Muscle of leg (tissue), 3 donors: ENCODE measurements at regions not wholly inside any gene's neighbourhood (a gene's known extent, or its start where the extent isn't known, plus 50 kb on each side); places are given as distances from the start of the nearest gene placed in this dataset.
A peak's percentile ranks its signal among the peaks of the same experiment; 100 is the strongest.
"Not testable (repeated sequence)": the region's sequence is repeated elsewhere in the genome, so short reads cannot be mapped to it uniquely, and the experiment has no call there.

Experiments used
- DNase-seq: peaks from one replicate; pipeline ENCODE4 v3.0.0; 2013
- H3K27ac ChIP-seq: one replicate; pipeline ENCODE4 v1.5.1; 2013; ENCODE audit warnings: mild to moderate bottlenecking, low read length, control low read depth
- H3K27me3 ChIP-seq: one replicate; pipeline ENCODE4 v1.6.1; 2013; ENCODE audit warnings: low read length; ENCODE audit not compliant: control insufficient read depth, insufficient read depth
- H3K36me3 ChIP-seq: one replicate; pipeline ENCODE4 v1.6.1; 2013; ENCODE audit warnings: low read length; ENCODE audit not compliant: control insufficient read depth, insufficient read depth
- H3K4me1 ChIP-seq: one replicate; pipeline ENCODE4 v1.6.1; 2013; ENCODE audit warnings: low read length; ENCODE audit not compliant: control insufficient read depth, insufficient read depth
- H3K4me3 ChIP-seq: one replicate; pipeline ENCODE4 v1.5.1; 2013; ENCODE audit warnings: low read length, control low read depth
- H3K9me3 ChIP-seq: replicated peaks from 2 replicates; pipeline ENCODE4 v1.6.1; 2013; ENCODE audit warnings: low read depth, low read length; ENCODE audit not compliant: control insufficient read depth
- WGBS: methylation state at CpG from one replicate; pipeline ENCODE4 v1.1.5; 2013; ENCODE audit warnings: missing lambda C conversion rate; ENCODE audit not compliant: insufficient coverage; 5-methylcytosine and 5-hydroxymethylcytosine counted together

DNA sequence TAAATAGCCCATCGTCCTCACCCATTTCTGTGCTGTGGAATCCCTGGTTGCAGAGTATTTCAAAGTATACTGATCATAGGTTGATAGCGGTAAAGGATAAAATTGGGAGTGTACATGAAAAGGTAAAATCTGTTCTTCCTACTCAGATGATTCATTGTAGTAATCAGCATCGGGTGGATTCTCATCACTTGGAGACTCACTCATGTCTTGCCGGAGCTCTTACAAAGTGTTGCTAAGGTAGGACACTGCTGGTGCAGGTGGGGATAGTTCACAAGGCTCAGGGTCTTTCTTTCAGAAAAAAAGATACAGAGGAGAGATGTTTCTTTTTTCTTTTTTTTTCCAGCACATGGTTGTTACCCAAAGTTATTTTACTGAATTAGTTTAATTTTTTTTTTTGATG lies 84.8 kb downstream of the MTNR1B start:
- H3K27ac ChIP-seq: no peak overlapping the region
- no peaks in the 10 kb centered on the region for H3K4me1 ChIP-seq
- no peaks in the 10 kb centered on the region for H3K9me3 ChIP-seq
- WGBS: 90% methylated on average over 2 of the region's 4 CpGs
- H3K36me3 ChIP-seq: no peaks in the 10 kb centered on the region
- no peaks in the 10 kb centered on the region for H3K27me3 ChIP-seq
- no peak overlapping the region for H3K4me3 ChIP-seq
- DNase-seq: no peak

DNA sequence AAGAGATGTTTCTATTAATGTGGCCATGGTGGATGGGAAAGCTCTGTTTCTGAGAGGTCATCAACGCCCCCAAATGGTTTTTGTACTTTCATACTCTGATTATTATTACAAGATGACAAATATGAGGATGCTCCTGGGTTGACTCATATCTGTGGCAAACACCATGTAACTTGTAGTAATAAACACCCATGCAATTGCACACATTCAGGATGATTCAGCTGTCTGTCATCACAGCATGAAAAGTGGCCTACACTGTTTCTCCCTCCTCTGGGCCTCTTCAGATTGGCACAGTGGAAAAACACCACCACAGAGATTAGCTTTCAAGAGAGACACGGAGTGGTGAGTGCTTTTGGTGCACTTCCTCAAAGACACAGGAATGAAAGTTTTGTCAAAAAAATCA lies 85.4 kb downstream of the MTNR1B start:
- no peak overlapping the region for H3K27ac ChIP-seq
- no peak for DNase-seq
- no peaks in the 10 kb centered on the region for H3K27me3 ChIP-seq
- no peaks in the 10 kb centered on the region for H3K4me1 ChIP-seq
- H3K4me3 ChIP-seq: no peak overlapping the region
- WGBS: no CpG with 5 or more reads among the region's 2 CpGs
- no peaks in the 10 kb centered on the region for H3K9me3 ChIP-seq
- H3K36me3 ChIP-seq: no peaks in the 10 kb centered on the region

DNA sequence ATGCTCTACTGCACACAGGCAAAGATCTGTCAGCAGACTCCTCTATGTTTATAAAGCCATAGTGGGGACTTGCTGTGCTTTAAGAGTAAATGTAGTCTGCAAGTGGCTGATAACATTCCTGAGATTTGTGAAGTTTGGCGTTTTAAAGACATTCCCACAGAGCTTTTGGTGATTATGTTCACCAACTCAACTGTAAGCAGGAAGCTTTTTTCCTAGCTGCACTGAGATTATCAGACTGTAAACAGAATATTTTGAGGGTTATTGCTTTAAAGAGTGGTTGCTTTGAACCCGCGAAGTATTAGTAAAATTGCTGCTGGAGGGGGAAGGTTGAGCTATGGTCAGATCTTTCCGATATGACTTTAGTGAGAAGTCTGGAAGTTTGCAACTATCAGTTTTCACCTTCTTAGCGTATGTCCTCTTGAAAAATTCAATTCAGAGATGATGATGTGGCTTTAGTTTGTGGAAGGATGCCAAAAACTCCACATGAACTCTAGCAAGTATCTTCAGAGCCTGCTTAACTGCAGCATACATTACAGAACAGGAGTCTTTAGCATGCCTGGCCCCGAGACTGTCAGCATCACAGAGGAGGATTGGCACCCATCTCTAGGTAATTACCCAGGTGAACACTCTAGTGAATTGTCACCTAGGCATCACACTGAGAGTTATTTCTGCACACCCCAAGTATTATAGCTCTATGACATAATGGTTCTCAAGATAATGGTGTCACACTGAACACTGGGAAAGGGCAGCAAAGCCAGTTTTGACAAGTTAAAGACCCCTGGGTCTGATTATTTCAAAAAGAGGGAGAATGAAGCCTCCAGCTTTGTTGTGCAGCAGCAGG lies 89.9 kb downstream of the MTNR1B start:
- H3K4me3 ChIP-seq: no peak overlapping the region
- no peaks in the 10 kb centered on the region for H3K36me3 ChIP-seq
- H3K27me3 ChIP-seq: no peaks in the 10 kb centered on the region
- H3K27ac ChIP-seq: no peak overlapping the region
- no peaks in the 10 kb centered on the region for H3K4me1 ChIP-seq
- peak; percentile 77 for DNase-seq
- H3K9me3 ChIP-seq: no peaks in the 10 kb centered on the region
- WGBS: 20% methylated on average over 3 of the region's 6 CpGs

DNA sequence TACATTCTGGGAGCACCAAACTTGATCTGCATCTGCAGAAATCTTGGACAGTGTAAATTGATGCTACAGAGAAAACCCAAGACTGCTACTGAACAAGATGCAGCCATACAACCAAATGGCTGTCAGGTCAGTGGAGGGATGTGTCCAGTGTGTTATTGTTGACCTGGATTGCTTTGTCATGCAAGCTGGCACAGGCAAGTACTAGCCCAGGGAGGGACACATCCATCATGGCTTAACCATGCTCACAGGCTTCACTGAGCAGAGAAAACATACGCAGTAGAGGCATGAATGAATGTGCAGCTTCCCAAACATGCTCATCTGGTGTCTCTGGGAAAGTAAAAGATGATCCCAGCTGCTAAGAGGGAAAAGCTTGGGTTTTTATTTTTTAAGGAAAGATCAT lies 93.6 kb downstream of the MTNR1B start:
- WGBS: no CpG with 5 or more reads among the region's 1 CpG
- DNase-seq: no peak
- Histone ChIP-seq H3K27ac (no peak overlapping the region), H3K27me3 (no peaks in the 10 kb centered on the region), H3K36me3 (no peaks in the 10 kb centered on the region), H3K9me3 (no peaks in the 10 kb centered on the region), H3K4me3 (no peak overlapping the region), H3K4me1 (no peaks in the 10 kb centered on the region)

DNA sequence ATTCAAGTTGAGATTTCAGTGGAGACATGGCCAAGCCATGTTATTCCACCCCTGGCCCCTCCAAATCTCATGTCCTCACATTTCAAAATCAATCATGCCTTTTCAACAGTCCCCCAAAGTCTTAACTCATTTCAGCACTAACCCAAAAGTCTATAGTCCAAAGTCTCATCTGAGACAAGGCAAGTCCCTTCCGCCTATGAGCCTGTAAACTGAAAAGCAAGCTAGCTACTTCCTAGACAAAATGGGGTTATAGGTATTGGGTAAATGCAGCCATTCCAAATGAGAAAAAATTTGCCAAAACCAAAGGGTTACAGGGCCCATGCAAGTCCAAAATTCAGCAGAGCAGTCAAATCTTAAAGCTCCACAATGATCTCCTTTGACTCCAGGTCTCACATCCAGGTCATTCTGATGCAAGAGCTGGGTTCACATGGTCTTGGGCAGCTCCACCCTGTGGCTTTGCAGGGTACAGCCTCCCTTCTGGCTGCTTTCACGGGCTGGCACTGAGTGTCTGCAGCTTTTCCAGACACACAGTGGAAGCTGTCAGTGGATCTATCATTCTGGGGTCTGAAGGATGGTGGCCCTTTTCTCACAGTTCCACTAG lies 95.7 kb downstream of the MTNR1B start:
- not testable (repeated sequence) for DNase-seq, H3K4me1 ChIP-seq, H3K27me3 ChIP-seq, H3K27ac ChIP-seq, H3K4me3 ChIP-seq, H3K9me3 ChIP-seq, H3K36me3 ChIP-seq
- no CpG with 5 or more reads among the region's 2 CpGs for WGBS

DNA sequence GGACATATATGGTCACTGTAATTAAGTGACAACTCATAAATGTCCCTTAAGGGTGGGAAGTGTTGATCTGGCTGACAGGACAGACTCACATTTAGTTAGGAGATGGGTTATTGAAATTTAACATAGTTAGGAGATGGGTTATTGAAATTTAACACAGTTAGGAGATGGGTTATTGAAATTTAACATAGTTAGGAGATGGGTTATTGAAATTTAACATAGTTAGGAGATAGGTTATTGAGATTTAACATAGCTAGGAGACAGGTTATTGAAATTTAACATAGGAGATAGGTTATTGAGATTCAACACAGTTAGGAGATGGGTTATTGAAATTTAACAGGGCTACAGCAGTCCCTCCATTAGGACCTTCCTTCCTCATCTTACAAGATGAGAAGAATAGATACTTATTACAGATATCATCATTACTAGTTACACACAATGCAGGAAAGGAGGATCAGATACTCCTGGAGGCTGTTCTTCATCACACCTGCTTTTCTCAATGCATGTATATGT lies 98.5 kb downstream of the MTNR1B start:
- DNase-seq: no peak
- Histone ChIP-seq H3K27me3 (no peaks in the 10 kb centered on the region), H3K9me3 (no peaks in the 10 kb centered on the region), H3K4me3 (no peak overlapping the region), H3K4me1 (no peaks in the 10 kb centered on the region), H3K27ac (no peak overlapping the region), H3K36me3 (no peaks in the 10 kb centered on the region)

DNA sequence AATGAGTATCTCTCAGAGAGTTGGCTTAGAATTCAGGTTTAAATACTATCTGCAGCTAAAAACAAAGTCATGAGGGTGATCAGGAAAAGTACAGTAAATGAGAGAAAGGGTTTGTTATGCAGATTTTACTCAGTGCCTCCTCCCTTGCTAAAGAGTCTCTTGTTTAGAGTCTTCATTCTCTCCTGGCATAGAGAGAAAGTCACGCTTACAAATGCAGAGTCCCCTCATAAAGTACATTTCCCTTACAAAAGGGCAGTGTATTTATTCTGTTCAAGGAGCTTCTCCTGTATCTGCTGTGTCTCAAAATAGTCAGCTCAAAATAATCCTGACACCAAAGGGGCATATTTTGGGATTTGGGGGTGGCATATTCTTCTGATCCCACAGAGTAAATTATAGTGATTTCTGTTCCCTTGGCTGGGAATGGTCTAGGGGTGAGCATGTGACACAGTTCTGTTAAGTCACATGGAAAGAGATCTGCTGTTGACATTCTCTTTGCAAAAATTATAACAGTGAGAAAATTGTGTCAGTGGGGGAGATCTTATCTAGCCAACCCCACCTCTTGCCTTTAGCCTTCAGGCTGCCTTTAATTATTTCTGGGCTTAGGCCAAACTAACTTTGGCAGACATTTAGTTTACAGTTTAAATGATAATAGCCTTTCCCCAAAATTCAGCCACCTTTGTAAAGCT lies 102.9 kb downstream of the MTNR1B start:
- Histone ChIP-seq H3K27ac (no peak overlapping the region), H3K36me3 (no peaks in the 10 kb centered on the region), H3K4me3 (no peak overlapping the region), H3K27me3 (no peaks in the 10 kb centered on the region), H3K4me1 (no peaks in the 10 kb centered on the region), H3K9me3 (no peaks in the 10 kb centered on the region)
- DNase-seq: no peak
- WGBS: no CpG with 5 or more reads among the region's 1 CpG

DNA sequence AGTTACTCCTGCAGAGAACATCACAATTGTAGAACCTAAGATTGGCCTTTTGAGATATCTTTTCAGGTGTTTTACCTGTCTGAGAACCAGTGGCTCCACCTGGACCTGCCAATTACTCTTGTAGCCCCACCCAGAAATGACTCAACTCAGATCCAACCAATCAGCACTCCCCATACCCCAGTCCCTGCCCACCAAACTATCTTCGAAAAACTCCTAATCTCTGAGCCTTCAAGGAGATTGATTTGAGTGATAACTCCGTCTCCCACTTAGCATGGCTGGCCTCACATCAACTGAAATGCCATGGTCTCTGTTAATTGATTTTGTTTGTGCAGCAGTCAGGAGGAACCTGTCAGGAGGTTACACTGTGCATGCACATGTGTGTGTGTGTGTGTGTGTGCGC lies 103.6 kb downstream of the MTNR1B start:
- no peak overlapping the region for H3K27ac ChIP-seq
- whole genome bisulfite sequencing: no CpG with 5 or more reads among the region's 3 CpGs
- no peak overlapping the region for H3K4me3 ChIP-seq

DNA sequence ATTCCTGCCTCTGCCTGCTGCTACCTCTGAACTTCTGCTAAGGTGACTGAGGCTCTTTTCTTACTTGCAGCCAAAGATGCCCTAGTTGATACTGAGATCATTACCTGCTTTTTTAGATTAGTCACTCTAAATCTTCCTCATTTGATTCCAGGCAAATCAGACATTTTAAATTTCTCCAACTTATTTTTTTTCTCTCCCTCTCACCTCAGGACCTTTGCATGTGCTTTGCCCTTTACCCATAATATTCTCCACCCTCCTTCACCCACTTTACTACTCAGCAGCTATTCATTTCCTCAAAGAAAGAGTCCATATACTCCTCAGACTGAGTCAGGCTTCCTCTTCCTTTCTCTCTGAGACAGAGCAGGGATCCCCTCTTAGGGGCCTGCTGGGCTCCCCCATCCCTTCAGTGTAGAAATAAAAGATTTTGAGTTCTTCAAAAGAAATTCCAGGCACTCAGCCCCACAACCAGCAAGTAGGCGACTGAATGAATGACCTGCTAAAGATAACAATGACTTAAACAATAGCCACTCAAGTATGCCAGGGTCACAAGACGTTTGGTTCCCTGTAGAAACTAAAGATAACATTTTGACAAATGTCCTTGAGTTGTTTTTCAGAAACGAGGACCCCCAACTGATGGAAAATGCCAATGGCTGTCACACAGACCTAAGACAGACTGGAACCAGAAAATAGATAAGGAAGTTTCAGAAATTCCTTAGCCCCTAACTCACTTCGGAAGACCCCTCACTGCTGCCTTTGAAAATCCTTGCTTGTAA lies 104.2 kb downstream of the MTNR1B start:
- H3K4me1 ChIP-seq: no peaks in the 10 kb centered on the region
- DNase-seq: no peak
- H3K27ac ChIP-seq: no peak overlapping the region
- H3K9me3 ChIP-seq: no peaks in the 10 kb centered on the region
- H3K4me3 ChIP-seq: no peak overlapping the region
- WGBS: 57% methylated on average over 2 of the region's 4 CpGs
- H3K36me3 ChIP-seq: no peaks in the 10 kb centered on the region
- H3K27me3 ChIP-seq: no peaks in the 10 kb centered on the region

More for the DNA sequence above, 103.6 kb downstream of the MTNR1B start:
- Histone ChIP-seq H3K4me1 (no peaks in the 10 kb centered on the region), H3K27me3 (no peaks in the 10 kb centered on the region), H3K9me3 (no peaks in the 10 kb centered on the region), H3K36me3 (no peaks in the 10 kb centered on the region)
- DNase-seq: no peak

DNA sequence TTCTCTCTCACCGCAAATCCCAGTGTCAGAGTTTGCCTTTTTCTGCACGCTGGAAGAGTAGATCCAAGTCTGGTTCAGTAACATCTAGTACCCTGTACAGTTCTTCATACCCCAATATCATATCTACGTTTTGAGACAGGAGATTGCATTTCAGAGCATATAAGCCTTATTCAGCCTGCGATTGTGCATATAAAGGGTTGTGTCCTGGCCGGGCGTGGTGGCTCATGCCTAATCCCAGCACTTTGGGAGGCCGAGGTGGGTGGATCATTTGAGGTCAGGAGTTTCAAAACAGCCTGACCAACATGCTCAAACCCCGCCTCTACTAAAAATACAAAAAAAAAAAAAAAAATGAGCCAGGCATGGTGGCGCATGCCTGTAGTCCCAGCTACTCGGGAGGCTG lies 104.9 kb downstream of the MTNR1B start:
- H3K27ac ChIP-seq: no peak overlapping the region
- H3K36me3 ChIP-seq: no peaks in the 10 kb centered on the region
- WGBS: 100% methylated on average over 1 of the region's 10 CpGs
- H3K4me1 ChIP-seq: no peaks in the 10 kb centered on the region
- H3K4me3 ChIP-seq: no peak overlapping the region
- DNase-seq: no peak
- no peaks in the 10 kb centered on the region for H3K9me3 ChIP-seq
- no peaks in the 10 kb centered on the region for H3K27me3 ChIP-seq
